Ascending aorta (tissue), 2 donors: ENCODE measurements at regions not wholly inside any gene's neighbourhood (a gene's known extent, or its start where the extent isn't known, plus 50 kb on each side); places are given as distances from the start of the nearest gene placed in this dataset.

ENCODE experiments used
- DNase-seq, 2 donors: peaks; one replicate each; pipeline ENCODE4 v3.0.0-alpha.2; 2019; ENCODE audit warnings: low spot score in 2 of 2
- H3K27ac ChIP-seq, 2 donors: fragments of 200-600 bp; sonication (generic); one replicate each; pipeline ENCODE4 v1.5.1; 2016 to 2017; ENCODE audit warnings: mild to moderate bottlenecking in 1 of 2
- H3K27me3 ChIP-seq: fragments of 200-600 bp; sonication (generic); one replicate; pipeline ENCODE4 v1.5.1; 2017
- H3K36me3 ChIP-seq, 2 donors: fragments of 200-600 bp; sonication (generic); one replicate each; pipeline ENCODE4 v1.5.1; 2016
- H3K4me1 ChIP-seq, 2 donors: fragments of 200-600 bp; sonication (generic); one replicate each; pipeline ENCODE4 v1.5.1; 2016 to 2017; ENCODE audit warnings: mild to moderate bottlenecking in 1 of 2
- H3K4me3 ChIP-seq, 2 donors: fragments of 200-600 bp; sonication (generic); one replicate each; pipeline ENCODE4 v1.5.1; 2016 to 2017; ENCODE audit warnings: mild to moderate bottlenecking in 1 of 2
- H3K9me3 ChIP-seq, 2 donors: fragments of 200-600 bp; sonication (generic); one replicate each; pipeline ENCODE4 v1.5.1; 2016
- CTCF ChIP-seq, 3 experiments: fragments of 200-600 bp in 2 of 3; fragments of 450-650 bp in 1 of 3; sonication (generic) in 2 of 3; IDR thresholded peaks; one replicate each; pipeline ENCODE4 v1.5.1; 2016 to 2019; ENCODE audit warnings: antibody characterized with exemption in 3 of 3, mild to moderate bottlenecking in 1 of 3, moderate library complexity in 1 of 3
- intact Hi-C: fragments of 100-400 bp; cut with DNase I; formaldehyde crosslinking; loops from one replicate; pipeline ENCODE4 v1.15.1; 2023

- Histone ChIP-seq H3K9me3 (no peaks in the 10 kb centered on the region), H3K27me3 (no peaks in the 10 kb centered on the region), H3K36me3 (no peaks in the 10 kb centered on the region), H3K4me1 (no peaks in the 10 kb centered on the region), H3K4me3 (no peak overlapping the region), H3K27ac (no peak overlapping the region)
- no peak for DNase-seq
- TF ChIP-seq CTCF (IDR thresholded peaks at IDR 0.05), result no peak
- intact Hi-C loops, result no loop called here
Observed at GRCh38 chr7:152514771-152515105, 78.9 kb upstream of the KMT2C start.

- DNase-seq, result no peak
- H3K4me1 ChIP-seq, result no peaks in the 10 kb centered on the region
- intact Hi-C loops, result no loop called here
- H3K36me3 ChIP-seq, result no peaks in the 10 kb centered on the region
- H3K27ac ChIP-seq, result no peak overlapping the region
- no peaks in the 10 kb centered on the region for H3K27me3 ChIP-seq
- H3K4me3 ChIP-seq, result no peak overlapping the region
- H3K9me3 ChIP-seq, result no peaks in the 10 kb centered on the region
- TF ChIP-seq CTCF (IDR thresholded peaks at IDR 0.05), result no peak
Observed at GRCh38 chr7:152513861-152514770, 78.3 kb upstream of the KMT2C start.

DNA sequence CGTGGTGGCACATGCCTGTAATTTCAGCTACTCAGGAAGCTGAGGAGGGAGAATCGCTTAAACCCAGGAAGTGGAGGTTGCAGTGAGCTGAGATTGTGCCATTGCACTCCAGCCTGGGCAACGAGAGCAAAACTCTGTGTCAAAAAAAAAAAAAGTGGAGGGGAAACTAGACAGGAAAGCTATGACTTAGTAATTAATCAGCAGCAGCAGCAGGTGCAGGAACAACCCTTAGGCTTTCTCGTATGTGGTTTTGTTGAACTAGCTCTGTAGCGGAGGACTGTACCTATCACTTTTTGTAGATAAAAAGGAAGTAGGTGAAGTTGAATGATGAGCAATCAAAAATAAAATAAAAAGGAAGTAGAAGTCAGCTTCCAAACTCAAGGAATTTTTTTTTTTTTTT is 76.9 kb upstream of the KMT2C start:
- intact Hi-C loops, result no loop called here
- H3K4me3 ChIP-seq, result no peak overlapping the region
- DNase-seq, result no peak
- TF ChIP-seq CTCF (IDR thresholded peaks at IDR 0.05), result no peak
- H3K27ac ChIP-seq, result no peak overlapping the region
- H3K27me3 ChIP-seq, result no peaks in the 10 kb centered on the region
- H3K4me1 ChIP-seq, result no peaks in the 10 kb centered on the region
- H3K9me3 ChIP-seq, result no peaks in the 10 kb centered on the region
- H3K36me3 ChIP-seq, result no peaks in the 10 kb centered on the region

- Histone ChIP-seq H3K4me3 (no peak overlapping the region), H3K4me1 (no peaks in the 10 kb centered on the region), H3K27ac (no peak overlapping the region), H3K27me3 (no peaks in the 10 kb centered on the region), H3K36me3 (no peaks in the 10 kb centered on the region), H3K9me3 (no peaks in the 10 kb centered on the region)
- intact Hi-C loops, result no loop called here
- TF ChIP-seq CTCF (IDR thresholded peaks at IDR 0.05), result no peak
- DNase-seq, result no peak
Observed at GRCh38 chr7:152511736-152512135, 75.9 kb upstream of the KMT2C start.

DNA sequence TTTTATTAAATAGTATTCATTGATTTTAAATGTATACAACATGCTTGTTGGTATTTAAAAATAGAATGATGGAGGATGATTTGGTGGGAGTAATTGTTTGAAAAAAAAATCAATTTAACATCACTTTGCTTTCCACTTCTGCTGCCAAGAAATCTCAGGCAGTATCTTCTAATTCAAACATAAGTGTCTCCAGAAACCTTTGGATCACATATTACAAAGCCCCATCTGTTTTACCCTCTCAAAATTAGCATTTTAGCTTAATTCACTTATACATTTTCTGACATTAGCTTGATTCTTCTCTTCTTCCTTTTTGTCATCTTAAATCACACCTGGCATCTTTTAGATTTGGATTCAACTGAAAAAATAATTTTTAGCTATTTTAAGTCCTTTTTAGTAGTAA is 72.9 kb upstream of the KMT2C start:
- H3K4me1 ChIP-seq, result no peaks in the 10 kb centered on the region

More for the DNA sequence above, 72.9 kb upstream of the KMT2C start:
- no peaks in the 10 kb centered on the region for H3K27me3 ChIP-seq
- intact Hi-C loops, result no loop called here
- no peaks in the 10 kb centered on the region for H3K9me3 ChIP-seq
- no peak overlapping the region for H3K27ac ChIP-seq
- no peak overlapping the region for H3K4me3 ChIP-seq
- H3K36me3 ChIP-seq, result no peaks in the 10 kb centered on the region
- TF ChIP-seq CTCF (IDR thresholded peaks at IDR 0.05), result no peak
- no peak for DNase-seq
